GM10266 (cell line): ENCODE measurements at regions not wholly inside any gene's neighbourhood (a gene's known extent, or its start where the extent isn't known, plus 50 kb on each side); places are given as distances from the start of the nearest gene placed in this dataset.

Source experiments
- DNase-seq: peaks from one replicate; pipeline ENCODE4 v3.0.0; 2012; ENCODE audit errors: extremely low spot score
- TF ChIP-seq, protein P1 (sequence below): IDR thresholded peaks from 2 replicates; pipeline ENCODE4 v1.5.1; 2012; ENCODE audit warnings: mild to moderate bottlenecking, low read depth; ENCODE audit not compliant: control insufficient read depth, insufficient read depth; ENCODE audit errors: missing control alignments

DNA sequence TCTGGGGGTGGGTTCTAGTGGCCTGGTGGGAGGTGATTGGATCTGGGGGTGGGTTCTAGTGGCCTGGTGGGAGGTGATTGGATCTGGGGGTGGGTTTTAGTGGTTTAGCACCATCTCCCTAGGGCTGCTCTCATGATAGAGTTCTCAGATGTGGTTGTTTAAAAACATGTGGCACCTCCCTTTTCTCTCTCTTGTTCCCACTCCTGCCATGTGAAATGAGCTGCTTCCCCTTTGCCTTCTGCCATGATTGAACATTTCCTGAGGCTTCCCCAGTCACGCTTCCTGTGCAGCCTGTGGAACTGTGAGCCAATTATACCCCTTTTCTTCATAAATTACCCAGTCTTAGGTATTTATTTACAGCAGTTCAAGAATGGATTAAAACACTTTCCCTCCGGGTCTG, 327.3 kb upstream of the AJAP1 start:
- TF ChIP-seq, protein P1, sequence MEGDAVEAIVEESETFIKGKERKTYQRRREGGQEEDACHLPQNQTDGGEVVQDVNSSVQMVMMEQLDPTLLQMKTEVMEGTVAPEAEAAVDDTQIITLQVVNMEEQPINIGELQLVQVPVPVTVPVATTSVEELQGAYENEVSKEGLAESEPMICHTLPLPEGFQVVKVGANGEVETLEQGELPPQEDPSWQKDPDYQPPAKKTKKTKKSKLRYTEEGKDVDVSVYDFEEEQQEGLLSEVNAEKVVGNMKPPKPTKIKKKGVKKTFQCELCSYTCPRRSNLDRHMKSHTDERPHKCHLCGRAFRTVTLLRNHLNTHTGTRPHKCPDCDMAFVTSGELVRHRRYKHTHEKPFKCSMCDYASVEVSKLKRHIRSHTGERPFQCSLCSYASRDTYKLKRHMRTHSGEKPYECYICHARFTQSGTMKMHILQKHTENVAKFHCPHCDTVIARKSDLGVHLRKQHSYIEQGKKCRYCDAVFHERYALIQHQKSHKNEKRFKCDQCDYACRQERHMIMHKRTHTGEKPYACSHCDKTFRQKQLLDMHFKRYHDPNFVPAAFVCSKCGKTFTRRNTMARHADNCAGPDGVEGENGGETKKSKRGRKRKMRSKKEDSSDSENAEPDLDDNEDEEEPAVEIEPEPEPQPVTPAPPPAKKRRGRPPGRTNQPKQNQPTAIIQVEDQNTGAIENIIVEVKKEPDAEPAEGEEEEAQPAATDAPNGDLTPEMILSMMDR, result no peak

DNA sequence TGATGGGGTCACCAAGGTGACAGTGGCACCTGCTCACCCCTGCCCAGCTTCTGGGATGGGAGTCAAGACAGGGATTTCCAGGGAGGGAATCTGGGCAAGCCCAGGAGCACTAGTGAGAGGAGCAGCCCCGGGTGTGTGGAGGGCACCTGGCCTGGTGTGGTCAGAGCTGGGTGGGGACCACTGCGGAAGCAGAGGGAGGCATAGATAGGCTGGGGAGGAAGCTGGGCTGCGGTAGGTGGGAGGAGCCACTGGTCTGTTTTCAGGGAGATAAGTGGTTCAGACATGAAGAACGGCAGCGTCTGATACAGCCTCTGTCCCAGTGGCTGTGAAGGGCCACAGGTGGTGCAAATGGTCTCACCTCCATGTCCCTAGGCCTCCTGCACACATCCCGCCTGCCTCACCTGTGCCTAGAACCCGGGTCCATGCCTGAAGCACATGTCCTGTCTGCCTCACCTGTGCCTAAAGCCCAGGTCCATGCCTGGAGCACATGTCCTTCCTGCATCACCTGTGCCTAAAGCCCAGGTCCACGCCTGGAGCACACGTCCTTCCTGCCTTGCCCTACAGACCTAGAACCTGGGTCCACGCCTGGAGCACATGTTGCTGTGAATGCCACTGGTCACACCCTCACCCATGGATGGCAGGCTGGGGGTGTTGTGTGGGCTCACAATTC, 325.9 kb upstream of the AJAP1 start:
- TF ChIP-seq, protein P1, result no peak
- DNase-seq, result no peak

More for the DNA sequence above, 327.3 kb upstream of the AJAP1 start:
- no peak for DNase-seq

- DNase-seq, result no peak
- TF ChIP-seq, protein P1, result no peak
Observed at GRCh38 chr1:4330805-4331766, 323.3 kb upstream of the AJAP1 start.

DNA sequence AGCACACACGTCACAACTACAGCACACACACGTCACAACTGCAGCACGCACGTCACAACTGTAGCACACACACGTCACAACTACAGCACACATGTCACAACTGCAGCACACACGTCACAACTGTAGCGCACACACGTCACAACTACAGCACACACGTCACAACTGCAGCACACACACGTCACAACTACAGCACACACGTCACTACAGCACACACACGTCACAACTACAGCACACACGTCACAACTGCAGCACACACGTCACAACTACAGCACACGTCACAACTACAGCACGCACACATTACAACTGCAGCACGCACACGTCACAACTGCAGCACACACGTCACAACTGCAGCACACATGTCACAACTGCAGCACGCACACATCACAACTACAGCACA, 322.6 kb upstream of the AJAP1 start:
- DNase-seq, result no peak
- TF ChIP-seq, protein P1, result no peak

GRCh38 chr1:4336507-4336906, 317.9 kb upstream of the AJAP1 start:
- TF ChIP-seq, protein P1, result no peak
- no peak for DNase-seq

DNA sequence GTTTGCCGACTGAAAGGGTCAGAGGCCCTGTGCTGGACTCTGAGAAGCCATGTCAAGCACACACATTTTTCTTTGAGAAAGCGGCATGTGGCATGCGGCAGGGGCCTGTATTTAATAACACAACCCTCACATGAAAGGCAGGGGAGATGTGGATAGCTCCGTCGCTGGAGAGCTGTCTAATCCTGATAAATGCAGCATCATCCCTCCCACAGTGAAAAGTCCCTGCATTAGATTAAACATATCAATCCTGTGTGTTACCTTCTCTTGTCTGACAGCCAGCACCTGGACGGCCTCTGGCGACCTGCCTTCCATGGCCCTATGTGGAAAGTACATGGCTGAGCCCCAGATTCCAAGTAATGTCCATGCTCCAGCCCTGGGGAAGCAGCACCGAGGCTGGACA, 313.0 kb upstream of the AJAP1 start:
- no peak for DNase-seq
- TF ChIP-seq, protein P1, result no peak

DNA sequence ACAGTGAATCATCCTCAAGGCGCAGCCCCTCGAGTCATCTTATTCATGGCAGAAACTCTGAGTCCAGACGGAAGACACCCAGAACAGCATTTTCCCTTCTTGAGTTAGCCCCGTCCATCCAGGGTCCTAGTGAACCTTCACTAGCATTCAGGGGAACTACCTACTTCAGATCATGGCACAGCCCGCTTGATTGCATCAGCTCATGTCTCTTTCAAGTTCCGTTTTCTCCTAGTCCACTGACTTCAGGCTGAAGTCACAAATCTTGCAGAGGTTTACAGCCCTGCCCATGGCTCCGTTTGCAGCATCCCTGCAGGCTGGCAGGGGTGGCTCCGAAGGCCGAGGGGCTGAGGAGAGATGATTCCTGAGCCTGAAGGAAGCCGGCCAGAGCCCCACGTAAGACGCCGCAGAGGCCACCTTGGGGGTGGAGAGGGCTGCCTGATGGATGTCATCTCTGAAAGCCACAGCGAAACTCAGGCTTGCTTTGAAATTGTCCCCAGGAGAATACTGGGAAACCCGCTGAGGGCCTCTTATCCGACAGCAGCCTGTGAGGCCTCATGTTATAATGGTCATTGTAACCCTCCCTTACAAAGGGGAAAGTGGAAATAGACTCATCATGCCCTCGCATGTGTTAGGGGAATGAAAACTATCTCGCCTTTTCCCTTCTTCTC, 310.2 kb upstream of the AJAP1 start:
- TF ChIP-seq, protein P1, result no peak
- no peak for DNase-seq
